D721Med (cell line): ENCODE measurements at regions not wholly inside any gene's neighbourhood (a gene's known extent, or its start where the extent isn't known, plus 50 kb on each side); places are given as distances from the start of the nearest gene placed in this dataset.

Experiments
- DNase-seq: peaks from one replicate; pipeline ENCODE4 v3.0.0; 2011; ENCODE audit warnings: low spot score; ENCODE audit not compliant: insufficient read length
- FAIRE-seq: peaks from 2 replicates; lab custom pipeline; 2011; peaks lifted over from hg19 to GRCh38; lab: Jason Lieb, UNC
- CTCF ChIP-seq: IDR thresholded peaks from 2 replicates; pipeline ENCODE4 v1.5.1; 2012; ENCODE audit warnings: mild to moderate bottlenecking, control low read depth; ENCODE audit not compliant: insufficient read depth; ENCODE audit errors: missing control alignments

- DNase-seq (no peak), FAIRE-seq (no peak)
- no peak for TF ChIP-seq CTCF
Observed at GRCh38 chr1:82755671-82756070, 954.9 kb downstream of the ADGRL2 start.

GRCh38 chr1:82755191-82755590 is 954.5 kb downstream of the ADGRL2 start:
- no peak for FAIRE-seq
- TF ChIP-seq CTCF: no peak
- no peak for DNase-seq

- TF ChIP-seq CTCF: no peak
- FAIRE-seq (no peak), DNase-seq (no peak)
Observed at GRCh38 chr1:82752046-82752445, 951.3 kb downstream of the ADGRL2 start.

GRCh38 chr1:82733645-82734044 is 932.9 kb downstream of the ADGRL2 start:
- TF ChIP-seq CTCF: no peak
- no peak for FAIRE-seq

GRCh38 chr1:82731216-82731615 is 930.5 kb downstream of the ADGRL2 start:
- no peak for TF ChIP-seq CTCF
- FAIRE-seq (no peak), DNase-seq (no peak)

More at GRCh38 chr1:82733645-82734044, 932.9 kb downstream of the ADGRL2 start:
- DNase-seq: no peak

- FAIRE-seq: no peak
- TF ChIP-seq CTCF: no peak
Observed at GRCh38 chr1:82728206-82728605, 927.5 kb downstream of the ADGRL2 start.

GRCh38 chr1:82724246-82724645 is 923.5 kb downstream of the ADGRL2 start:
- no peak for TF ChIP-seq CTCF
- DNase-seq: no peak
- FAIRE-seq: no peak

More at GRCh38 chr1:82728206-82728605, 927.5 kb downstream of the ADGRL2 start:
- no peak for DNase-seq
